ENCODE measurements at regions not wholly inside any gene's neighbourhood (a gene's known extent, or its start where the extent isn't known, plus 50 kb on each side); places are given as distances from the start of the nearest gene placed in this dataset.

- Mint-ChIP-seq H3K36me3 (ENCODE audit: insufficient read depth in 1 of 3, low read depth in 3 of 3) (peaks cover 0 to 6% (median 6%) of the 10 kb centered on the region in 3 experiments; a peak in 3 of 7 replicates), H3K9me3 (peaks cover 0 to 6% of the 10 kb centered on the region in 2 experiments; a peak in 2 of 5 replicates), H3K27me3 (ENCODE audit: low read depth) (no peaks in the 10 kb centered on the region), H3K4me3 (no peak overlapping the region), H3K4me1 (no peaks in the 10 kb centered on the region), H3K27ac (no peak overlapping the region)
- no peak overlapping the region for H2BK120ac ChIP-seq (ENCODE audit: low read depth, low read length, poor library complexity, severe bottlenecking)
- no peak overlapping the region for H3K56ac ChIP-seq (ENCODE audit: insufficient read length, low read depth, low read length)
- no peaks in the 10 kb centered on the region for H3K4me1 ChIP-seq (ENCODE audit: insufficient read depth, low read length)
- H4K5ac ChIP-seq (ENCODE audit: insufficient read length, low read depth, low read length) = no peak overlapping the region
- no peak overlapping the region for H3K4ac ChIP-seq (ENCODE audit: low read depth, low read length)
- H3K27ac ChIP-seq (ENCODE audit: insufficient read length, low read depth, low read length) = no peak overlapping the region
- no peaks in the 10 kb centered on the region for H3K27me3 ChIP-seq (ENCODE audit: insufficient read depth, low read length)
- H3K23me2 ChIP-seq (ENCODE audit: insufficient read length, low read depth, low read length, poor library complexity, severe bottlenecking) = no peaks in the 10 kb centered on the region
- H2BK5ac ChIP-seq (ENCODE audit: insufficient read length, low read length) = no peak overlapping the region
- no peak overlapping the region for H4K8ac ChIP-seq (replicated peaks; ENCODE audit: insufficient read length, low read depth, low read length)
- DNase-seq = no peak
- H3K9ac ChIP-seq (ENCODE audit: extremely low read depth, insufficient read length, low read length) = no peak overlapping the region
- no peak overlapping the region for H2BK15ac ChIP-seq (ENCODE audit: low read depth, low read length)
- no peaks in the 10 kb centered on the region for H3K9me3 ChIP-seq (ENCODE audit: control insufficient read depth, low read depth, low read length)
- no peak overlapping the region for H2AFZ ChIP-seq (ENCODE audit: low read length)
- no peak overlapping the region for H3T11ph ChIP-seq (ENCODE audit: low read length)
- H3K14ac ChIP-seq (ENCODE audit: insufficient read depth, low read length) = no peak overlapping the region
- no CpG with 5 or more reads among the region's 6 CpGs for WGBS (ENCODE audit: extremely low coverage, insufficient read length, low lambda C conversion rate)
- H3K79me2 ChIP-seq (ENCODE audit: insufficient read depth, low read length) = no peaks in the 10 kb centered on the region
- H2BK12ac ChIP-seq (ENCODE audit: insufficient read length, low read depth, low read length) = no peak overlapping the region
- H4K20me1 ChIP-seq (ENCODE audit: control insufficient read depth, insufficient read depth, insufficient read length) = no peaks in the 10 kb centered on the region
- H3K23ac ChIP-seq (ENCODE audit: insufficient read length, low read depth, low read length) = no peak overlapping the region
- no peak for TF ChIP-seq CTCF (conservative IDR thresholded peaks at IDR 0.05)
- H2AK5ac ChIP-seq (ENCODE audit: insufficient read length, low read length) = no peak overlapping the region
- no peak overlapping the region for H2BK20ac ChIP-seq (ENCODE audit: low read depth, low read length, poor library complexity, severe bottlenecking)
- H3K79me1 ChIP-seq (ENCODE audit: insufficient read depth, low read depth, low read length, poor library complexity, severe bottlenecking) = no peaks in the 10 kb centered on the region
- H3K18ac ChIP-seq (ENCODE audit: insufficient read length, low read depth, low read length) = no peak overlapping the region
- no peak overlapping the region for H4K91ac ChIP-seq (ENCODE audit: insufficient read length, low read depth, low read length)
- H3K4me2 ChIP-seq (ENCODE audit: insufficient read depth, insufficient read length, low read length) = no peak overlapping the region
Observed at GRCh38 chr12:127054531-127054930, 1212.4 kb upstream of the TMEM132C start.

Measured in H9 (cell line).